H9 (cell line): ENCODE measurements at regions not wholly inside any gene's neighbourhood (a gene's known extent, or its start where the extent isn't known, plus 50 kb on each side); places are given as distances from the start of the nearest gene placed in this dataset.

Experiments used
- DNase-seq: peaks from one replicate; pipeline ENCODE4 v3.0.0-alpha.2; 2017
- H2AFZ ChIP-seq: one replicate; pipeline ENCODE4 v1.6.1; 2013; ENCODE audit warnings: mild to moderate bottlenecking, low read length, control low read depth, moderate library complexity
- H2AK5ac ChIP-seq: 2 replicates; pipeline ENCODE4 v1.6.1; 2013; ENCODE audit warnings: low read length, control low read depth, mixed read lengths; ENCODE audit not compliant: insufficient read length
- H2BK120ac ChIP-seq: one replicate; pipeline ENCODE4 v1.6.1; 2013; ENCODE audit warnings: low read depth, mild to moderate bottlenecking, low read length, control low read depth, inconsistent platforms; ENCODE audit not compliant: poor library complexity, severe bottlenecking
- H2BK12ac ChIP-seq: 2 replicates; pipeline ENCODE4 v1.6.1; 2013; ENCODE audit warnings: low read length, control low read depth, mixed read lengths, low read depth; ENCODE audit not compliant: insufficient read length
- H2BK15ac ChIP-seq: 2 replicates; pipeline ENCODE4 v1.6.1; 2013; ENCODE audit warnings: low read depth, low read length, control low read depth
- H2BK20ac ChIP-seq: one replicate; pipeline ENCODE4 v1.6.1; 2013; ENCODE audit warnings: low read depth, mild to moderate bottlenecking, low read length, control low read depth, inconsistent platforms; ENCODE audit not compliant: poor library complexity, severe bottlenecking
- H2BK5ac ChIP-seq: 2 replicates; pipeline ENCODE4 v1.6.1; 2013; ENCODE audit warnings: low read length, control low read depth, mixed read lengths; ENCODE audit not compliant: insufficient read length
- H3K14ac ChIP-seq: 2 replicates; pipeline ENCODE4 v1.6.1; 2013; ENCODE audit warnings: low read length, control low read depth; ENCODE audit not compliant: insufficient read depth
- H3K18ac ChIP-seq: 2 replicates; pipeline ENCODE4 v1.6.1; 2013; ENCODE audit warnings: low read depth, mild to moderate bottlenecking, mixed read lengths, low read length, control low read depth; ENCODE audit not compliant: insufficient read length
- H3K23ac ChIP-seq: 2 replicates; pipeline ENCODE4 v1.6.1; 2013; ENCODE audit warnings: low read length, control low read depth, mixed read lengths, low read depth; ENCODE audit not compliant: insufficient read length
- H3K23me2 ChIP-seq: 2 replicates; pipeline ENCODE4 v1.6.1; 2013; ENCODE audit warnings: low read depth, mild to moderate bottlenecking, mixed read lengths, low read length, control low read depth; ENCODE audit not compliant: insufficient read length, poor library complexity, severe bottlenecking
- H3K27ac ChIP-seq: 2 replicates; pipeline ENCODE4 v1.5.1; 2013; ENCODE audit warnings: low read length, control low read depth, mixed read lengths, low read depth; ENCODE audit not compliant: insufficient read length
- H3K27me3 ChIP-seq: 2 replicates; pipeline ENCODE4 v1.6.1; 2013; ENCODE audit warnings: low read length, control low read depth, inconsistent platforms; ENCODE audit not compliant: insufficient read depth
- H3K4ac ChIP-seq: 2 replicates; pipeline ENCODE4 v1.6.1; 2013; ENCODE audit warnings: low read depth, mild to moderate bottlenecking, control low read depth, inconsistent platforms, low read length, moderate library complexity
- H3K4me1 ChIP-seq: 2 replicates; pipeline ENCODE4 v1.6.1; 2013; ENCODE audit warnings: low read length, control low read depth, inconsistent platforms; ENCODE audit not compliant: insufficient read depth
- H3K4me2 ChIP-seq: 2 replicates; pipeline ENCODE4 v1.6.1; 2013; ENCODE audit warnings: low read length, control low read depth, mixed read lengths; ENCODE audit not compliant: insufficient read length, insufficient read depth
- H3K56ac ChIP-seq: 2 replicates; pipeline ENCODE4 v1.6.1; 2013; ENCODE audit warnings: low read depth, mild to moderate bottlenecking, mixed read lengths, low read length, control low read depth; ENCODE audit not compliant: insufficient read length
- H3K79me1 ChIP-seq: 2 replicates; pipeline ENCODE4 v1.6.1; 2013; ENCODE audit warnings: low read depth, mild to moderate bottlenecking, moderate library complexity, low read length, control low read depth, inconsistent platforms; ENCODE audit not compliant: insufficient read depth, poor library complexity, severe bottlenecking
- H3K79me2 ChIP-seq: 2 replicates; pipeline ENCODE4 v1.6.1; 2013; ENCODE audit warnings: low read length, control low read depth, inconsistent platforms; ENCODE audit not compliant: insufficient read depth
- H3K9ac ChIP-seq: 2 replicates; pipeline ENCODE4 v1.6.1; 2013; ENCODE audit warnings: low read length, control low read depth, mixed read lengths; ENCODE audit not compliant: insufficient read length; ENCODE audit errors: extremely low read depth
- H3K9me3 ChIP-seq: one replicate; pipeline ENCODE4 v1.6.1; 2013; ENCODE audit warnings: low read depth, low read length, inconsistent platforms; ENCODE audit not compliant: control insufficient read depth
- H3T11ph ChIP-seq: one replicate; pipeline ENCODE4 v1.6.1; 2013; ENCODE audit warnings: mild to moderate bottlenecking, low read length, control low read depth, inconsistent platforms
- H4K20me1 ChIP-seq: one replicate; pipeline ENCODE4 v1.6.1; 2013; ENCODE audit not compliant: control insufficient read depth, insufficient read length, insufficient read depth
- H4K5ac ChIP-seq: 2 replicates; pipeline ENCODE4 v1.6.1; 2013; ENCODE audit warnings: low read depth, mild to moderate bottlenecking, mixed read lengths, low read length, control low read depth; ENCODE audit not compliant: insufficient read length
- H4K8ac ChIP-seq: replicated peaks from 2 replicates; pipeline ENCODE4 v1.6.1; 2013; ENCODE audit warnings: low read length, control low read depth, mixed read lengths, low read depth; ENCODE audit not compliant: insufficient read length
- H4K91ac ChIP-seq: 2 replicates; pipeline ENCODE4 v1.6.1; 2013; ENCODE audit warnings: low read depth, mild to moderate bottlenecking, moderate library complexity, mixed read lengths, low read length, control low read depth; ENCODE audit not compliant: insufficient read length
- H3K27ac Mint-ChIP-seq, 3 experiments: 2 replicates in 2 of 3; 3 replicates in 1 of 3; pipeline ENCODE4 v1.8.0; 2020 to 2021; ENCODE audit warnings: mixed read lengths in 3 of 3, mild to moderate bottlenecking in 1 of 3, moderate library complexity in 1 of 3
- H3K27me3 Mint-ChIP-seq: 2 replicates; pipeline ENCODE4 v1.8.0; 2021; ENCODE audit warnings: low read depth, mild to moderate bottlenecking, moderate library complexity, mixed read lengths
- H3K36me3 Mint-ChIP-seq, 3 experiments: 2 replicates in 2 of 3; 3 replicates in 1 of 3; pipeline ENCODE4 v1.8.0; 2020 to 2021; ENCODE audit warnings: low read depth in 3 of 3, mixed read lengths in 3 of 3; ENCODE audit not compliant: insufficient read depth in 1 of 3
- H3K4me1 Mint-ChIP-seq, 2 experiments: 2 replicates each; pipeline ENCODE4 v1.8.0; 2020; ENCODE audit warnings: mixed read lengths in 2 of 2
- H3K4me3 Mint-ChIP-seq, 2 experiments: 2 replicates in 1 of 2; 3 replicates in 1 of 2; pipeline ENCODE4 v1.8.0; 2020 to 2021; ENCODE audit warnings: mild to moderate bottlenecking in 2 of 2, mixed read lengths in 2 of 2, moderate library complexity in 1 of 2
- H3K9me3 Mint-ChIP-seq, 2 experiments: 2 replicates in 1 of 2; 3 replicates in 1 of 2; pipeline ENCODE4 v1.8.0; 2020; ENCODE audit warnings: mild to moderate bottlenecking in 2 of 2, mixed read lengths in 2 of 2, moderate library complexity in 1 of 2
- WGBS: extraction: QIAGEN DNeasy Blood & Tissue Kit; methylation state at CpG from one replicate; pipeline ENCODE4 v1.1.7; 2013; ENCODE audit warnings: missing lambda C conversion rate, low lambda C conversion rate, mixed read lengths; ENCODE audit not compliant: insufficient read length; ENCODE audit errors: extremely low coverage; 5-methylcytosine and 5-hydroxymethylcytosine counted together
- TF ChIP-seq, protein P1 (sequence below): fragments of 200-600 bp; sonication (generic); conservative IDR thresholded peaks from 3 replicates; pipeline ENCODE4 v1.8.0; 2021; ENCODE audit warnings: antibody characterized with exemption, mild to moderate bottlenecking

GRCh38 chr5:121271546-121271945 is 580.1 kb upstream of the FTMT start:
- no peak for DNase-seq

More at GRCh38 chr5:121271546-121271945, 580.1 kb upstream of the FTMT start:
- Histone ChIP-seq H2BK12ac (no peak overlapping the region), H2BK5ac (no peak overlapping the region), H3K23me2 (no peaks in the 10 kb centered on the region), H2BK20ac (no peak overlapping the region), H2BK15ac (no peak overlapping the region), H2AK5ac (no peak overlapping the region), H3T11ph (no peak overlapping the region), H3K4ac (no peak overlapping the region), H3K56ac (no peak overlapping the region), H3K14ac (no peak overlapping the region), H3K27me3 (no peaks in the 10 kb centered on the region), H3K18ac (no peak overlapping the region), H2BK120ac (no peak overlapping the region), H2AFZ (no peak overlapping the region), H4K20me1 (no peaks in the 10 kb centered on the region), H4K5ac (no peak overlapping the region), H4K91ac (no peak overlapping the region), H3K4me1 (no peaks in the 10 kb centered on the region), H3K23ac (no peak overlapping the region), H3K9me3 (no peaks in the 10 kb centered on the region), H3K79me1 (no peaks in the 10 kb centered on the region), H4K8ac (no peak overlapping the region), H3K9ac (no peak overlapping the region), H3K79me2 (no peaks in the 10 kb centered on the region), H3K27ac (no peak overlapping the region), H3K4me2 (no peak overlapping the region)
- H3K27me3 Mint-ChIP-seq: no peaks in the 10 kb centered on the region
- no peak overlapping the region for H3K4me3 Mint-ChIP-seq
- H3K27ac Mint-ChIP-seq: peak overlapping the region in 1 of 3 experiments; percentile 61; a peak in 1 of 7 replicates
- H3K9me3 Mint-ChIP-seq: peaks cover 5 to 17% of the 10 kb centered on the region in 2 experiments
- peaks cover 0 to 4% of the 10 kb centered on the region in 2 experiments; a peak in 1 of 4 replicates for H3K4me1 Mint-ChIP-seq
- peaks cover 0 to 20% (median 13%) of the 10 kb centered on the region in 3 experiments; a peak in 4 of 7 replicates for H3K36me3 Mint-ChIP-seq
- no CpG with 5 or more reads among the region's 2 CpGs for WGBS
- TF ChIP-seq, protein P1, sequence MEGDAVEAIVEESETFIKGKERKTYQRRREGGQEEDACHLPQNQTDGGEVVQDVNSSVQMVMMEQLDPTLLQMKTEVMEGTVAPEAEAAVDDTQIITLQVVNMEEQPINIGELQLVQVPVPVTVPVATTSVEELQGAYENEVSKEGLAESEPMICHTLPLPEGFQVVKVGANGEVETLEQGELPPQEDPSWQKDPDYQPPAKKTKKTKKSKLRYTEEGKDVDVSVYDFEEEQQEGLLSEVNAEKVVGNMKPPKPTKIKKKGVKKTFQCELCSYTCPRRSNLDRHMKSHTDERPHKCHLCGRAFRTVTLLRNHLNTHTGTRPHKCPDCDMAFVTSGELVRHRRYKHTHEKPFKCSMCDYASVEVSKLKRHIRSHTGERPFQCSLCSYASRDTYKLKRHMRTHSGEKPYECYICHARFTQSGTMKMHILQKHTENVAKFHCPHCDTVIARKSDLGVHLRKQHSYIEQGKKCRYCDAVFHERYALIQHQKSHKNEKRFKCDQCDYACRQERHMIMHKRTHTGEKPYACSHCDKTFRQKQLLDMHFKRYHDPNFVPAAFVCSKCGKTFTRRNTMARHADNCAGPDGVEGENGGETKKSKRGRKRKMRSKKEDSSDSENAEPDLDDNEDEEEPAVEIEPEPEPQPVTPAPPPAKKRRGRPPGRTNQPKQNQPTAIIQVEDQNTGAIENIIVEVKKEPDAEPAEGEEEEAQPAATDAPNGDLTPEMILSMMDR: no peak
